Activated CD4-positive, alpha-beta T cell treated with anti-CD3 and anti-CD28 coated beads for 24 hours (primary cell): ENCODE measurements at regions not wholly inside any gene's neighbourhood (a gene's known extent, or its start where the extent isn't known, plus 50 kb on each side); places are given as distances from the start of the nearest gene placed in this dataset.

ENCODE experiments used
- DNase-seq, 2 donors: peaks; one replicate each; pipeline ENCODE4 v3.0.0-alpha.2; 2020; ENCODE audit warnings: low read depth in 2 of 2

- no peak for DNase-seq
These were observed 63.0 kb upstream of the RAB4A start for GRCh38 chr1:229207916-229208315.

GRCh38 chr1:229208481-229208880, 62.4 kb upstream of the RAB4A start:
- DNase-seq: no peak

GRCh38 chr1:229209386-229209785, 61.5 kb upstream of the RAB4A start:
- no peak for DNase-seq

GRCh38 chr1:229209816-229210215, 61.1 kb upstream of the RAB4A start:
- DNase-seq: no peak

GRCh38 chr1:229210844-229211243, 60.1 kb upstream of the RAB4A start:
- DNase-seq: no peak

GRCh38 chr1:229213797-229214196, 57.1 kb upstream of the RAB4A start:
- no peak for DNase-seq

GRCh38 chr1:229217716-229218115, 53.2 kb upstream of the RAB4A start:
- no peak for DNase-seq

- DNase-seq: no peak
These were observed 52.3 kb upstream of the RAB4A start for GRCh38 chr1:229218612-229219025.

- DNase-seq: no peak
These were observed 50.6 kb upstream of the RAB4A start for GRCh38 chr1:229220163-229220846.

GRCh38 chr1:229221106-229222019, 49.5 kb upstream of the RAB4A start:
- DNase-seq: no peak
